ENCODE measurements at regions not wholly inside any gene's neighbourhood (a gene's known extent, or its start where the extent isn't known, plus 50 kb on each side); places are given as distances from the start of the nearest gene placed in this dataset.

- Histone ChIP-seq H3K9ac (ENCODE audit: insufficient read length) (no peak overlapping the region), H3K9me3 (ENCODE audit: low read depth, low read length) (no peaks in the 10 kb centered on the region), H3K36me3 (ENCODE audit: insufficient read depth, low read length) (no peaks in the 10 kb centered on the region), H3K4me3 (no peak overlapping the region), H3K27ac (no peak overlapping the region)
- DNase-seq (ENCODE audit: low read depth, low spot score): no peak
- TF ChIP-seq EZH2 (IDR thresholded peaks at IDR 0.05): no peak
- TF ChIP-seq FOXP2 (optimal IDR thresholded peaks at IDR 0.05; ENCODE audit: control extremely low read depth, extremely low read length, insufficient read depth): no peak
- no peak for TF ChIP-seq POLR2AphosphoS5 (IDR thresholded peaks at IDR 0.05; ENCODE audit: borderline replicate concordance, low read depth, low read length)
Measured at GRCh38 chr14:101505236-101505970, 55.9 kb upstream of the DIO3 start.

DNA sequence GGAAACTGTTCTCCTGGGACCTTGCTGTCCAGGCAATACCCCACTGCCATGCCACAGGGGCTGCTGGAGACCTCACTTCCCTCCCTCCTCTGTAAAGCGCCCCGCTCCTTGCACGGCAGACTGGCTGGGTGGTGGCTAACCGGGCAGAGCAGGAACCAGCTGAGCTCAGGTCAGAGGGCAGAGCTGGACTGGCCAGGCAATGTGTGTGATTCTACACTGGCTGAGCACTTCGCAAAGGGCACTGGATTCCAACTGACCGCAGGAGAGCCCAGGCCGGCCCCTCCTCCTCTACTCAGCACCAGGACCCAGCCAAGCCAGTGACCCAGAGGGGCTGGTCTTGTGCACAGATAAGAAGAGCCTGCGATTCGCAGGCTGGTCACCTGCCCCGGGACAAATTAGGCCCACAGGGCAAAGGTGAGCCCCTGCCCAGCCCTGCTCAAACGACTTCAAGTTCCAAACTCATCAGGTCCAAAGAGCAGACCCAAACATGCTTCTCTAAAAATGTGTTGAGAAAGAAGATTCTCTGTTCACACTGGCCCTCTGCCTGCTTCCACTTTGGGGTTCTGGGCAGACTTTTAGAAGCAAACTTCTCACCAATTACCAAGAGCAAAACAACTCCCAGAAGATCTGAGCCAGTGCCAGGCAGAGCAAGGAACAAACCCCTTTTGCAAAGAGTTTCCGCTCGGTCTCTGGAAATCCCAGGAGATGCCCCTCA lies 54.9 kb upstream of the DIO3 start:
- Histone ChIP-seq H3K9me3 (ENCODE audit: low read depth, low read length) (no peaks in the 10 kb centered on the region), H3K27ac (no peak overlapping the region), H3K36me3 (ENCODE audit: insufficient read depth, low read length) (no peaks in the 10 kb centered on the region), H3K4me3 (no peak overlapping the region), H3K9ac (ENCODE audit: insufficient read length) (no peak overlapping the region)
- no peak for TF ChIP-seq FOXP2 (optimal IDR thresholded peaks at IDR 0.05; ENCODE audit: control extremely low read depth, extremely low read length, insufficient read depth)
- no peak for DNase-seq (ENCODE audit: low read depth, low spot score)

DNA sequence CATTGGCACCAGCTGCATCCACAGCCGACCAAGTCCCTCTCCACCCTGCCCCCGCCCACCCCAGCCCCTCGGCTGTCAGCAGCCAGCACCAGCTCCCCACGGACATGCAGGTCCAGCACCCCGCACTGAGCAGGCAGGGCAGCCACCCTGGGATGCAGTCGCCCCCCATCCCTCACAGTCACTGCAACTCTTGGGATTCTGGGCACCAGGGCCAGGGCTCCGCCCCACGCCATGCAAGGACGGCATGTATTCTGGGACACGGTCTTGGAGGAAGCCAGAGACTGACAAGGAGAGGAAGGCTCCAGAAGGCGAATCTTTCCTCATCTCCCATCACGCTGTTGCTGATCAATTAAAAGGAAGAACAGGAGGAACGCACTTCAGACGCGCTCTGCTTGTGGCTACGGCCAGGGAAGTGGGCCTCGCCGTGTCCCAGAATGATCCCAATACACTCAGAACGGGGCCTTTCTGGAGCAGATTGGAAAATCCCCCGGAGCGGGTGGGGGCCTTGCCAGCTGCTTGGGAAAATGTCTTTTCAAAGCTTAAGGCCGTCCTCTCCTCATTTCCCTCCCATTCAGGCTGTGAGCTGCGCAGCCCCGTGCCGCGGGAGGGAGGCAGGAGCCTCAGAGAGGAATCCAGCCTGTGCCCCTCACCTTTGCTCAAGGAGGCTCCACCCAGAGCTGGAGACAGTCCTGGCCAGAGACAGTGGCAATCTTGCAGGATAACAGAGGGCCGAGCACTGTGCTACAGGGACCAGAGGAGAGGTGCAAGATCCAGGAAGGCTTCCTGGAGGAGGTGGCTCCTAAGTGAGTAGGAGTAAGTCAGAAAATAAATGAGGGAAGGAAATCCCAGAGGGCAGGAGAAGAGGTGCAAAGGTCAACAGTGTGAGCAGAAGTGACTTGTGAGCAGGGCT lies 54.1 kb upstream of the DIO3 start:
- DNase-seq (ENCODE audit: low read depth, low spot score): no peak
- no peaks in the 10 kb centered on the region for H3K36me3 ChIP-seq (ENCODE audit: insufficient read depth, low read length)
- no peak overlapping the region for H3K4me3 ChIP-seq
- no peak overlapping the region for H3K27ac ChIP-seq
- no peak overlapping the region for H3K9ac ChIP-seq (ENCODE audit: insufficient read length)
- TF ChIP-seq EZH2 (IDR thresholded peaks at IDR 0.05) (no peak), POLR2AphosphoS5 (IDR thresholded peaks at IDR 0.05; ENCODE audit: borderline replicate concordance, low read depth, low read length) (no peak), FOXP2 (optimal IDR thresholded peaks at IDR 0.05; ENCODE audit: control extremely low read depth, extremely low read length, insufficient read depth) (no peak)
- no peaks in the 10 kb centered on the region for H3K9me3 ChIP-seq (ENCODE audit: low read depth, low read length)

DNA sequence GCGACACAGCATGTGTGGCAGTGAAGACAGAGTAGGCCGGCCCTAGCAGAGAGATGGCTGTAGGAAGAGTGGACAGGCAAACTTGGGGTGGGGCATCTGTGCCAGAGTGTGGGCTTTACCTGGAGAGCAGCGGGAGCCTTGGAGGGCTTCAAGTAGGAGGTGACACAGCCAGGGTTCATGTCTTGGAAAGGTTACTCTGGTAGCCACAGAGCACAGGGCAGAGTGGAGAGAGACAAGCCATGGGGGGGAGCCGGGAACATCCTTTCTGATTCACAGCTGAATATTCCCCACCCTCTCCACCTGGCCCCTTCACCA lies 53.5 kb upstream of the DIO3 start:
- no peaks in the 10 kb centered on the region for H3K9me3 ChIP-seq (ENCODE audit: low read depth, low read length)
- H3K9ac ChIP-seq (ENCODE audit: insufficient read length): no peak overlapping the region
- no peaks in the 10 kb centered on the region for H3K36me3 ChIP-seq (ENCODE audit: insufficient read depth, low read length)
- H3K4me3 ChIP-seq: no peak overlapping the region
- DNase-seq (ENCODE audit: low read depth, low spot score): no peak
- TF ChIP-seq FOXP2 (optimal IDR thresholded peaks at IDR 0.05; ENCODE audit: control extremely low read depth, extremely low read length, insufficient read depth) (no peak), POLR2AphosphoS5 (IDR thresholded peaks at IDR 0.05; ENCODE audit: borderline replicate concordance, low read depth, low read length) (no peak), EZH2 (IDR thresholded peaks at IDR 0.05) (no peak)
- H3K27ac ChIP-seq: no peak overlapping the region

- TF ChIP-seq FOXP2 (optimal IDR thresholded peaks at IDR 0.05; ENCODE audit: control extremely low read depth, extremely low read length, insufficient read depth) (no peak), POLR2AphosphoS5 (IDR thresholded peaks at IDR 0.05; ENCODE audit: borderline replicate concordance, low read depth, low read length) (no peak), EZH2 (IDR thresholded peaks at IDR 0.05) (no peak)
- no peaks in the 10 kb centered on the region for H3K36me3 ChIP-seq (ENCODE audit: insufficient read depth, low read length)
- H3K9me3 ChIP-seq (ENCODE audit: low read depth, low read length): no peaks in the 10 kb centered on the region
- no peak overlapping the region for H3K9ac ChIP-seq (ENCODE audit: insufficient read length)
- no peak for DNase-seq (ENCODE audit: low read depth, low spot score)
- H3K4me3 ChIP-seq: no peak overlapping the region
- no peak overlapping the region for H3K27ac ChIP-seq
Measured at GRCh38 chr14:101508196-101508947, 52.9 kb upstream of the DIO3 start.

GRCh38 chr14:101508948-101509729 lies 52.2 kb upstream of the DIO3 start:
- TF ChIP-seq EZH2 (IDR thresholded peaks at IDR 0.05) (no peak), POLR2AphosphoS5 (IDR thresholded peaks at IDR 0.05; ENCODE audit: borderline replicate concordance, low read depth, low read length) (no peak)
- no peak overlapping the region for H3K9ac ChIP-seq (ENCODE audit: insufficient read length)
- H3K9me3 ChIP-seq (ENCODE audit: low read depth, low read length): no peaks in the 10 kb centered on the region
- no peak overlapping the region for H3K27ac ChIP-seq
- DNase-seq (ENCODE audit: low read depth, low spot score): no peak
- no peak overlapping the region for H3K4me3 ChIP-seq
- H3K36me3 ChIP-seq (ENCODE audit: insufficient read depth, low read length): no peaks in the 10 kb centered on the region

DNA sequence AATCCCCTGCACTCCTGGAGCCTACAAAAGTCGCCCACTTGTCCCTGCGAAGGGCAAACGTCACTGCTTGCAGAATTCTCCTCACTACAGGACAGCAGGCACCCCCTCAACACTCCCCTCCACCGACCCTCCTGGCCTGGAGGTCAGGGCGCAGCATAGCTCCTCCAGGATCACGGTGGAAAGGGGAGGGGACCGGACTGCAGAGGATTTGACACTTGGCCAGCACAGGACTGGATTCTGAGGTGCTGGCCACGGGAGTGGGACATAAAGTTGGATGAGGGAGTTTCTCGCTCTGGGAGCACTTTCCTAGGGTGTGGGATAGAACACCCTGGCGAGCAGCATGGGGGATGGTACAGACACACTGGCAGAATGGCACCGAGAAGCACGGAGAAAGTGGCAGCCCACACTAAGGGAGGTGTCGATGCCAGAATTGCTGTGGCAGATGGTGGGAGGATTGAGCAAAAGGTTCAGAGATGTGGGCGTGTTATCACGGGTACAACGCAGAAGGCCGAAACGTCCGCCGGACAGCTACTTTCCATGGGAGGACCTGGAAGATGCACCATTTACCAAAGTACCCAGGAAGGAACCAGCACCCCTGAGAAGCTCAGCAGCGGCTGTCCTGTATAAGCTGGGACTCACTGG lies 51.4 kb upstream of the DIO3 start:
- no peak for DNase-seq (ENCODE audit: low read depth, low spot score)
- no peak overlapping the region for H3K27ac ChIP-seq
- TF ChIP-seq FOXP2 (optimal IDR thresholded peaks at IDR 0.05; ENCODE audit: control extremely low read depth, extremely low read length, insufficient read depth) (no peak), EZH2 (IDR thresholded peaks at IDR 0.05) (no peak), POLR2AphosphoS5 (IDR thresholded peaks at IDR 0.05; ENCODE audit: borderline replicate concordance, low read depth, low read length) (no peak)
- no peaks in the 10 kb centered on the region for H3K36me3 ChIP-seq (ENCODE audit: insufficient read depth, low read length)
- H3K9ac ChIP-seq (ENCODE audit: insufficient read length): no peak overlapping the region
- H3K9me3 ChIP-seq (ENCODE audit: low read depth, low read length): no peaks in the 10 kb centered on the region
- H3K4me3 ChIP-seq: no peak overlapping the region

Data from SK-N-MC (cell line).